ENCODE measurements at regions not wholly inside any gene's neighbourhood (a gene's known extent, or its start where the extent isn't known, plus 50 kb on each side); places are given as distances from the start of the nearest gene placed in this dataset.
A peak's percentile ranks its signal among the peaks of the same experiment; 100 is the strongest.

DNA sequence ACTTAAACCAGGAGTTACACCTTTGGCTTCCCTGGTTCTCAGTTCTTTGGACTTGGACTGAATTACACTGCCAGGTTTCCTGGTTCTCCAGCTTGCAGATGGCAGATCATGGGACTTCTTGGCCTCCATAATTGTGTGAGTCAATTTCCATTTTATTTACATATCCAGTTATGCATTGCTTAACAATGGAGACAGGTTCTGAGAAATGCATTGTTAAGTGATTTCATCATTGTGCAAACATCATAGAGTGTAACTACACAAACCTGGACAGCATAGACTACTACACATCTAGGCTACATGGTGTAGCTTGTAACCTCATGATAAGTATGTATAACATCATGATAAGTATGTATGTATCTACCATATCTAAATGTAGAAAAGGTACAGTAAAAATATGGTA lies 276.1 kb upstream of the BTG1 start:
- Histone ChIP-seq H3K27me3 (ENCODE audit: control insufficient read depth, insufficient read depth) (no peaks in the 10 kb centered on the region), H3K4me1 (ENCODE audit: control insufficient read depth, insufficient read depth, low read length) (peaks cover 3% of the 10 kb centered on the region), H3K4me3 (ENCODE audit: low read length) (no peak overlapping the region), H3K27ac (ENCODE audit: low read length) (no peak overlapping the region), H3K9me3 (ENCODE audit: control insufficient read depth, low read length) (no peaks in the 10 kb centered on the region)
- no peak for ATAC-seq
- DNase-seq, result no peak
- intact Hi-C loops (cut with DNase I), result loop anchor here in 1 of 4 donors (10.0 kb wide), 1 partner anchor 143 kb away; no protein-coding TSS in a partner anchor

GRCh38 chr12:92421042-92421441 lies 275.4 kb upstream of the BTG1 start:
- Histone ChIP-seq H3K27me3 (ENCODE audit: control insufficient read depth, insufficient read depth) (no peaks in the 10 kb centered on the region), H3K27ac (ENCODE audit: low read length) (no peak overlapping the region), H3K4me3 (ENCODE audit: low read length) (no peak overlapping the region), H3K9me3 (ENCODE audit: control insufficient read depth, low read length) (no peaks in the 10 kb centered on the region), H3K4me1 (ENCODE audit: control insufficient read depth, insufficient read depth, low read length) (peaks cover 3% of the 10 kb centered on the region)
- intact Hi-C loops (cut with DNase I), result loop anchor here in 1 of 4 donors (10.0 kb wide), 1 partner anchor 144 kb away; no protein-coding TSS in a partner anchor
- DNase-seq (no peak), ATAC-seq (no peak)
- 98% methylated on average over 1 of the region's 1 CpG for WGBS

- WGBS, result 87% methylated on average over 1 of the region's 1 CpG
- DNase-seq (no peak), ATAC-seq (no peak)
- Histone ChIP-seq H3K4me3 (ENCODE audit: low read length) (no peak overlapping the region), H3K4me1 (ENCODE audit: control insufficient read depth, insufficient read depth, low read length) (peaks cover 3% of the 10 kb centered on the region), H3K9me3 (ENCODE audit: control insufficient read depth, low read length) (no peaks in the 10 kb centered on the region), H3K27me3 (ENCODE audit: control insufficient read depth, insufficient read depth) (no peaks in the 10 kb centered on the region), H3K27ac (ENCODE audit: low read length) (no peak overlapping the region)
- intact Hi-C loops (cut with DNase I), result loop anchor here in 3 of 4 donors (10.0 kb wide), 4 partner anchors 46 to 274 kb away; partner anchors contain the start of gene BTG1 (in 1 of the 3)
These were observed 273.6 kb upstream of the BTG1 start for GRCh38 chr12:92419201-92419600.

DNA sequence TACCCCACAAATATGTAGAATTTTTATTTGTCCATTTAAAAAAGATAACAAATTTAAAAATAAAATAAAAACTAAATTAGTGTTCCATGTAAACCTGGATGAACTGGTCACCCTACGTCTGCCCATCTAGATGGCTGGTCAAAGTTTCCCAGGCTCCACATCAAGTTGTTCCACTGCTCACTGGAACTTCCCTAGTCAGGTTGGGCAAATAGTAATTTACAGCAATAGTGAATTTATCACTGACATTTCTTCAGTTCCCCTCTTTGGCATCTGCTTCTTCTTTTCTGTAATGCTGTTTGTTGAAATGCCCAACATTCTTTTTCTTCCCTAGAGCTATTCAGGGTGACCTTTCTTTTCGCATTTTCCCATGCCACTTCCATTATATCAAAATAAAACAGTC lies 272.7 kb upstream of the BTG1 start:
- DNase-seq (no peak), ATAC-seq (no peak)
- no peaks in the 10 kb centered on the region for H3K9me3 ChIP-seq (ENCODE audit: control insufficient read depth, low read length)
- H3K4me1 ChIP-seq (ENCODE audit: control insufficient read depth, insufficient read depth, low read length), result peaks cover 3% of the 10 kb centered on the region
- no peaks in the 10 kb centered on the region for H3K27me3 ChIP-seq (ENCODE audit: control insufficient read depth, insufficient read depth)
- 81% methylated on average over 2 of the region's 2 CpGs for WGBS
- H3K27ac ChIP-seq (ENCODE audit: low read length), result no peak overlapping the region
- intact Hi-C loops (cut with DNase I), result loop anchor here in 3 of 4 donors (10.0 kb wide), 4 partner anchors 46 to 274 kb away; partner anchors contain the start of gene BTG1 (in 1 of the 3)
- H3K4me3 ChIP-seq (ENCODE audit: low read length), result no peak overlapping the region

GRCh38 chr12:92417373-92417772 lies 271.7 kb upstream of the BTG1 start:
- DNase-seq (no peak), ATAC-seq (no peak)
- no peaks in the 10 kb centered on the region for H3K27me3 ChIP-seq (ENCODE audit: control insufficient read depth, insufficient read depth)
- H3K27ac ChIP-seq (ENCODE audit: low read length), result peak overlapping the region; percentile 62
- peaks cover 2% of the 10 kb centered on the region for H3K4me1 ChIP-seq (ENCODE audit: control insufficient read depth, insufficient read depth, low read length)
- intact Hi-C loops (cut with DNase I), result loop anchor here in 3 of 4 donors (10.0 kb wide), 4 partner anchors 47 to 273 kb away; partner anchors contain the start of gene BTG1 (in 1 of the 3)
- whole genome bisulfite sequencing, result 98% methylated on average over 2 of the region's 2 CpGs
- no peaks in the 10 kb centered on the region for H3K9me3 ChIP-seq (ENCODE audit: control insufficient read depth, low read length)
- no peak overlapping the region for H3K4me3 ChIP-seq (ENCODE audit: low read length)

DNA sequence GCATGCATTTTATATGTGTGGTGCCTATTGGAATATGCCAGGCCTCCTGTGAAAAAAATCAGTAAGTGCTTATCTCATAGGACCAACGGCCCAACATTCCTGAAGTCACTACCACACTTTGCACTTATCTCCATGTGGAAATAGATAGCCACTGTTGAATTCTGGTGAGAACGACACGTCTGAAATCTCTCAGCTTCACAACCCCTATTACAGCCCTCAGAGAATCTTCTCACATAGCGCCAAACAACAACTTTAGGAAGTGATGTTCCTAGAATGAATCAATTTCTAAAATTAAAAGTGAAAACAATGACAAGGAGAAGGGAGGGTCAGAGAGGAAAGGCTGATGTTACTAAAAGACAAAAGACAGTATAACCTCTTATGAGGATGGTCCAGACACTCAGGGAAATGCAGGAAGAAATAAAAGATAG lies 270.8 kb upstream of the BTG1 start:
- Histone ChIP-seq H3K4me3 (ENCODE audit: low read length) (no peak overlapping the region), H3K9me3 (ENCODE audit: control insufficient read depth, low read length) (no peaks in the 10 kb centered on the region), H3K27ac (ENCODE audit: low read length) (peak overlapping the region; percentile 65), H3K27me3 (ENCODE audit: control insufficient read depth, insufficient read depth) (no peaks in the 10 kb centered on the region), H3K4me1 (ENCODE audit: control insufficient read depth, insufficient read depth, low read length) (peaks cover 5% of the 10 kb centered on the region)
- intact Hi-C loops (cut with DNase I), result loop anchor here in 3 of 4 donors (10.0 kb wide), 4 partner anchors 48 to 272 kb away; partner anchors contain the start of gene BTG1 (in 1 of the 3)
- WGBS, result 31% methylated on average over 4 of the region's 4 CpGs
- DNase-seq (no peak), ATAC-seq (peak; percentile 86 to 89)

GRCh38 chr12:92414170-92415070 lies 268.8 kb upstream of the BTG1 start:
- intact Hi-C loops (cut with DNase I), result loop anchor here in 3 of 4 donors (10.0 kb wide), 4 partner anchors 50 to 270 kb away; partner anchors contain the start of gene BTG1 (in 1 of the 3)
- WGBS, result 65% methylated on average over 5 of the region's 5 CpGs
- DNase-seq, result no peak
- no peak overlapping the region for H3K4me3 ChIP-seq (ENCODE audit: low read length)
- ATAC-seq, result no peak
- no peak overlapping the region for H3K27ac ChIP-seq (ENCODE audit: low read length)
- no peaks in the 10 kb centered on the region for H3K27me3 ChIP-seq (ENCODE audit: control insufficient read depth, insufficient read depth)
- peaks cover 5% of the 10 kb centered on the region for H3K4me1 ChIP-seq (ENCODE audit: control insufficient read depth, insufficient read depth, low read length)
- no peaks in the 10 kb centered on the region for H3K9me3 ChIP-seq (ENCODE audit: control insufficient read depth, low read length)

DNA sequence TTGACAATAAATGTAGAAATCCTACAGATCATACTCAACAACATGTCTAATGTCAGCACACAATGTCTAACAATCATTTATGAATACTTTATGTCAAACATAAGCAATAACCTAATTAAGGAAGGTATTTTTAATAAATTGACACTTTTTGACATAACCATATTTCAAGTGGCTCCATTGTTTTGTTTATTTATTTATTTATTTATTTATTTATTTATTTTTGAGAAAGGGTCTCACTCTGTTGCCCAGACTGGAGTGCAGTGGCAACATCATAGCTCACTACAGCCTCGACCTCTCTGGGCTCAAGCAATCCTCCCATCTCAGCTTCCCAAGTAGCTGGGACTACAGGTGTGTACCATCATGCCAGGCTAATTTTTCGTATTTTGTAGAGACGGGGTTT lies 267.6 kb upstream of the BTG1 start:
- ATAC-seq (no peak), DNase-seq (no peak)
- Histone ChIP-seq H3K4me1 (ENCODE audit: control insufficient read depth, insufficient read depth, low read length) (peaks cover 3% of the 10 kb centered on the region), H3K9me3 (ENCODE audit: control insufficient read depth, low read length) (no peaks in the 10 kb centered on the region), H3K4me3 (ENCODE audit: low read length) (no peak overlapping the region), H3K27ac (ENCODE audit: low read length) (no peak overlapping the region), H3K27me3 (ENCODE audit: control insufficient read depth, insufficient read depth) (no peaks in the 10 kb centered on the region)
- 96% methylated on average over 3 of the region's 3 CpGs for WGBS
- intact Hi-C loops (cut with DNase I), result loop anchor here in 3 of 4 donors (10.0 kb wide), 4 partner anchors 52 to 268 kb away; partner anchors contain the start of gene BTG1 (in 1 of the 3)

DNA sequence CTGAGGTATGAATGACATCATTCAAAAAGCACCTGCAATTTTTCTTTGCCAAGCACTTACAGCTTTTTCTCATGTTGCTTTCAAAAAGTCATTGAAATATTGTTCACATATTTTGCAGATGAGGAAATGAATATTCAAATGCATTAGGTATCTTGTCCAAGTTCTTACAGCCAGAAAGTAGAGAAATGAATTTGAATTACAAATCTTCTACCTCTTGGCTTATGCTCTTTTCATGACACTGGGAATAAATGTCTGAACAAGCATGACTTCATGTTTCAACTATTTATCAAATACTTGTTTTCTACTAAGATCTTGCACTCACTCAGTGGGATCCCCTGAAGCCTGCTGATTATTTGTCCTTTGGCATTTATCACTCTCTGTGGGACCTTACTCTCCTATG lies 267.2 kb upstream of the BTG1 start:
- intact Hi-C loops (cut with DNase I), result loop anchor here in 3 of 4 donors (10.0 kb wide), 4 partner anchors 52 to 268 kb away; partner anchors contain the start of gene BTG1 (in 1 of the 3)
- H3K27me3 ChIP-seq (ENCODE audit: control insufficient read depth, insufficient read depth), result no peaks in the 10 kb centered on the region
- ATAC-seq, result no peak
- no peak overlapping the region for H3K27ac ChIP-seq (ENCODE audit: low read length)
- no peak overlapping the region for H3K4me3 ChIP-seq (ENCODE audit: low read length)
- peaks cover 3% of the 10 kb centered on the region for H3K4me1 ChIP-seq (ENCODE audit: control insufficient read depth, insufficient read depth, low read length)
- no peaks in the 10 kb centered on the region for H3K9me3 ChIP-seq (ENCODE audit: control insufficient read depth, low read length)
- DNase-seq, result no peak

- H3K27me3 ChIP-seq (ENCODE audit: control insufficient read depth, insufficient read depth), result no peaks in the 10 kb centered on the region
- peak overlapping the region; percentile 46 for H3K27ac ChIP-seq (ENCODE audit: low read length)
- ATAC-seq (no peak), DNase-seq (no peak)
- 49% methylated on average over 2 of the region's 2 CpGs for WGBS
- no peak overlapping the region for H3K4me3 ChIP-seq (ENCODE audit: low read length)
- H3K4me1 ChIP-seq (ENCODE audit: control insufficient read depth, insufficient read depth, low read length), result peaks cover 3% of the 10 kb centered on the region
- no peaks in the 10 kb centered on the region for H3K9me3 ChIP-seq (ENCODE audit: control insufficient read depth, low read length)
- intact Hi-C loops (cut with DNase I), result loop anchor here in 3 of 4 donors (10.0 kb wide), 4 partner anchors 53 to 267 kb away; partner anchors contain the start of gene BTG1 (in 1 of the 3)
These were observed 266.0 kb upstream of the BTG1 start for GRCh38 chr12:92411687-92412086.

Measured in right cardiac atrium (tissue), 5 donors.